PC-3 (cell line): ENCODE measurements at regions not wholly inside any gene's neighbourhood (a gene's known extent, or its start where the extent isn't known, plus 50 kb on each side); places are given as distances from the start of the nearest gene placed in this dataset.

ENCODE experiments used
- ATAC-seq: fragments of 200-7000 bp; cut with Tn5 transposase; 2 replicates; pipeline ENCODE4 v1.9.1; 2020; ENCODE audit warnings: mild to moderate bottlenecking, moderate library complexity
- BruUV-seq: library from RNA; stranded (reverse); fragments of 400-500 nt; replicated peaks from 2 replicates; lab custom pipeline; 2021; lab: Mats Ljungman, UMichigan
- CTCF ChIA-PET: fragments of 300-600 bp; sonication (Branson Sonifier 250); formaldehyde crosslinking; loops from one replicate; lab custom pipeline; 2022; ENCODE audit warnings: antibody characterized with exemption; lab: Charles Lee
- POLR2A ChIA-PET: fragments of 300-600 bp; sonication (Branson Sonifier 250); formaldehyde crosslinking; loops from one replicate; lab custom pipeline; 2022; ENCODE audit warnings: antibody characterized with exemption; ENCODE audit not compliant: unreplicated experiment; lab: Charles Lee
- DNase-seq: peaks from one replicate; pipeline ENCODE4 v3.0.0-alpha.2; 2015
- H2AFZ ChIP-seq: fragments of 300-600 bp; sonication (generic); 2 replicates; pipeline ENCODE4 v1.6.0; 2016; ENCODE audit warnings: antibody characterized with exemption, low read length
- H3F3A ChIP-seq: fragments of 300-600 bp; sonication (generic); one replicate; pipeline ENCODE4 v1.6.0; 2017; ENCODE audit warnings: antibody characterized with exemption, low read length, control low read depth, mild to moderate bottlenecking; ENCODE audit not compliant: unreplicated experiment
- H3K27ac ChIP-seq: fragments of 300-600 bp; sonication (generic); 2 replicates; pipeline ENCODE4 v1.5.1; 2016; ENCODE audit warnings: mild to moderate bottlenecking, low read length
- H3K27me3 ChIP-seq: fragments of 300-600 bp; sonication (generic); 2 replicates; pipeline ENCODE4 v1.6.1; 2016; ENCODE audit warnings: low read length, mixed read lengths
- H3K36me3 ChIP-seq: fragments of 300-600 bp; sonication (generic); 2 replicates; pipeline ENCODE4 v1.6.1; 2016; ENCODE audit warnings: low read depth, mixed run types, low read length, mixed read lengths
- H3K4me1 ChIP-seq: fragments of 300-600 bp; sonication (generic); 2 replicates; pipeline ENCODE4 v1.5.1; 2016; ENCODE audit warnings: low read length; ENCODE audit not compliant: insufficient read depth
- H3K4me2 ChIP-seq: fragments of 300-600 bp; sonication (generic); 2 replicates; pipeline ENCODE4 v1.6.0; 2016; ENCODE audit warnings: low read length
- H3K4me3 ChIP-seq: fragments of 300-600 bp; sonication (generic); 2 replicates; pipeline ENCODE4 v1.5.1; 2016; ENCODE audit warnings: mild to moderate bottlenecking, low read length, mixed read lengths
- H3K79me2 ChIP-seq: fragments of 300-600 bp; sonication (generic); 2 replicates; pipeline ENCODE4 v1.6.1; 2017; ENCODE audit warnings: low read length, mixed read lengths
- H3K9ac ChIP-seq: fragments of 300-600 bp; sonication (generic); 2 replicates; pipeline ENCODE4 v1.6.0; 2016; ENCODE audit warnings: mild to moderate bottlenecking, low read length
- H3K9me2 ChIP-seq: fragments of 300-600 bp; sonication (generic); replicated peaks from 2 replicates; pipeline ENCODE4 v1.6.1; 2016; ENCODE audit warnings: mixed run types, low read length, mixed read lengths
- H3K9me3 ChIP-seq: fragments of 300-600 bp; sonication (generic); 2 replicates; pipeline ENCODE4 v1.6.1; 2016; ENCODE audit warnings: low read length, mixed read lengths
- H4K20me1 ChIP-seq: fragments of 300-600 bp; sonication (generic); 2 replicates; pipeline ENCODE4 v1.6.1; 2016; ENCODE audit warnings: low read length, mixed read lengths
- EZH2 ChIP-seq: fragments of 300-600 bp; sonication (generic); IDR thresholded peaks from one replicate; pipeline ENCODE4 v1.6.1; 2017; ENCODE audit warnings: antibody characterized with exemption, mild to moderate bottlenecking, low read length; ENCODE audit not compliant: unreplicated experiment
- EZH2phosphoT487 ChIP-seq: fragments of 300-600 bp; sonication (generic); IDR thresholded peaks from 2 replicates; pipeline ENCODE4 v1.6.1; 2018; ENCODE audit warnings: mild to moderate bottlenecking, antibody characterized with exemption, low read length, borderline replicate concordance
- intact Hi-C: fragments of 100-400 bp; cut with micrococcal nuclease; formaldehyde crosslinking; loops from 2 replicates; pipeline ENCODE4 v1.9.0; 2023
- TF ChIP-seq, protein P1 (sequence below): fragments of 300-600 bp; sonication (generic); conservative IDR thresholded peaks from 2 replicates; pipeline ENCODE4 v1.5.1; 2017; ENCODE audit warnings: antibody characterized with exemption, low read depth, mild to moderate bottlenecking, low read length

DNA sequence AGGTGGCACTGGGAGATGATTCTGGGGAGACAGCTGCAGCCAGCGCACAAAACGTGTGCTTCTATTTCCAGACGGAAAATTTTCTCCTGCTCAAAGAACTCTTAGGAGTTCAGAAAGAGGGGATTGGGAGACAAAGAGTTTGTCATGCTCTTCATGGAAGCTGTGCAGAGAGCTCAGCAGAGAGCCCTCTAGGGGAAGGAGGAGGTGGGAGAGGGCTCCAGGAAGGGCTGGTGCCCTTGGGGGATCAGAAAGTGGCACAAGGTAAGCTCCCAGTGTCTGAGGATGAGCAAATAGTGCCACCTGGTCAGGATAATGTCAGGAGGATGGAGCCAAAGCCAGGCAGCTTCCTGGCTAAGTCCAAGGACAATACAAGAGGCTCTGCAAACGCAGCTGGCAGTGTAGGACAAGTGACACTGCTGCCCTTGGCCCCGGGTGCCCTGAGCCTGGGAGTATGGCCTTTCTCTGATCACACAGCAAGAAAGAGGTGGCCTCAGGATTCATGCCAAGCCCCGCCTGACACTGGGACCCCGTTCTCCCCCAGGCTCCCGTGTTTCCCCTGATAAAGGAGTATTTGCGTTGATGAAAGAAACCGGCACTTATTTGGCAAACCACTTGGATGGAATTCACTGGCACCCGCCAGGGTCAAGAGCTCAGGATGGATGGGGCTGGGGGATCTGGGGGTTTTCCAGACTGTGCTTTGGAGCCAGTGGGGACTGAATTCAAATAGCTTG is 254.0 kb downstream of the PTPRU start:
- H3K4me3 ChIP-seq: no peak overlapping the region
- no peak overlapping the region for H3K4me2 ChIP-seq
- no peaks in the 10 kb centered on the region for H3K36me3 ChIP-seq
- no peaks in the 10 kb centered on the region for H4K20me1 ChIP-seq
- H3F3A ChIP-seq: no peaks in the 10 kb centered on the region
- no TSS peak for BruUV-seq
- ATAC-seq (no peak), DNase-seq (no peak)
- no peaks in the 10 kb centered on the region for H3K9me3 ChIP-seq
- intact Hi-C loops: no loop called here
- H2AFZ ChIP-seq: no peak overlapping the region
- TF ChIP-seq, protein P1, sequence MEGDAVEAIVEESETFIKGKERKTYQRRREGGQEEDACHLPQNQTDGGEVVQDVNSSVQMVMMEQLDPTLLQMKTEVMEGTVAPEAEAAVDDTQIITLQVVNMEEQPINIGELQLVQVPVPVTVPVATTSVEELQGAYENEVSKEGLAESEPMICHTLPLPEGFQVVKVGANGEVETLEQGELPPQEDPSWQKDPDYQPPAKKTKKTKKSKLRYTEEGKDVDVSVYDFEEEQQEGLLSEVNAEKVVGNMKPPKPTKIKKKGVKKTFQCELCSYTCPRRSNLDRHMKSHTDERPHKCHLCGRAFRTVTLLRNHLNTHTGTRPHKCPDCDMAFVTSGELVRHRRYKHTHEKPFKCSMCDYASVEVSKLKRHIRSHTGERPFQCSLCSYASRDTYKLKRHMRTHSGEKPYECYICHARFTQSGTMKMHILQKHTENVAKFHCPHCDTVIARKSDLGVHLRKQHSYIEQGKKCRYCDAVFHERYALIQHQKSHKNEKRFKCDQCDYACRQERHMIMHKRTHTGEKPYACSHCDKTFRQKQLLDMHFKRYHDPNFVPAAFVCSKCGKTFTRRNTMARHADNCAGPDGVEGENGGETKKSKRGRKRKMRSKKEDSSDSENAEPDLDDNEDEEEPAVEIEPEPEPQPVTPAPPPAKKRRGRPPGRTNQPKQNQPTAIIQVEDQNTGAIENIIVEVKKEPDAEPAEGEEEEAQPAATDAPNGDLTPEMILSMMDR: 0 out of 2 replicates have a peak, but pooled peaks have one; percentile 33
- no peak for TF ChIP-seq EZH2phosphoT487
- no peak for TF ChIP-seq EZH2
- ChIA-PET CTCF (no interaction called here), POLR2A (no interaction called here)
- no peaks in the 10 kb centered on the region for H3K79me2 ChIP-seq
- no peak overlapping the region for H3K9ac ChIP-seq
- peaks cover 3% of the 10 kb centered on the region; the same call in 1 of the 2 replicates for H3K27me3 ChIP-seq
- H3K4me1 ChIP-seq: no peaks in the 10 kb centered on the region
- no peak overlapping the region for H3K27ac ChIP-seq
- no peaks in the 10 kb centered on the region for H3K9me2 ChIP-seq

DNA sequence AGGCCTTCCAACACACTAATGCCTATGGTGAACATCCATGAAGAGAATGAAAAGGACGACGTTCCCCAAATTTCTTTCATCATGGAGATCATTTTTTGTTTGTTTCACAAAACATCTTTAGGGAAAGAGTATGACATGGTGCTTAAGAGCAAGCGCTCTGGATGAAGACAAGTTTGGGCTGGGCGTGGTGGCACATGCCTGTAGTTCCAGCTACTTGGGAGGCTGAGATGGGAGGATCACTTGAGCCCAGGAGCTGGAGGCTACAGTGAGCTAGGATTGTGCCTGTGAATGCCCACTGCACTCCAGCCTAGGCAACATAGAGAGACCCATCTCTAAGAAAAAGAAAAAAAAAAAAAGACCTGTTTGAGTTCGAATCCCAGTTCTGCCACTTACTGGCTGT is 253.1 kb downstream of the PTPRU start:
- POLR2A ChIA-PET: no interaction called here
- CTCF ChIA-PET: no interaction called here
- ATAC-seq: no peak
- no peak overlapping the region for H3K4me2 ChIP-seq
- no peaks in the 10 kb centered on the region for H3K36me3 ChIP-seq
- DNase-seq: no peak
- no peak overlapping the region for H3K27ac ChIP-seq
- H3K4me3 ChIP-seq: no peak overlapping the region
- peaks cover 3% of the 10 kb centered on the region; the same call in 1 of the 2 replicates for H3K27me3 ChIP-seq
- H3K9me2 ChIP-seq: no peaks in the 10 kb centered on the region
- no peaks in the 10 kb centered on the region for H3K4me1 ChIP-seq
- H4K20me1 ChIP-seq: no peaks in the 10 kb centered on the region
- TF ChIP-seq EZH2 (no peak), EZH2phosphoT487 (no peak)
- TF ChIP-seq, protein P1: no peak
- no peaks in the 10 kb centered on the region for H3F3A ChIP-seq
- BruUV-seq: no TSS peak
- H3K9me3 ChIP-seq: no peaks in the 10 kb centered on the region
- no peak overlapping the region for H2AFZ ChIP-seq
- intact Hi-C loops: no loop called here
- H3K9ac ChIP-seq: no peak overlapping the region
- H3K79me2 ChIP-seq: no peaks in the 10 kb centered on the region

DNA sequence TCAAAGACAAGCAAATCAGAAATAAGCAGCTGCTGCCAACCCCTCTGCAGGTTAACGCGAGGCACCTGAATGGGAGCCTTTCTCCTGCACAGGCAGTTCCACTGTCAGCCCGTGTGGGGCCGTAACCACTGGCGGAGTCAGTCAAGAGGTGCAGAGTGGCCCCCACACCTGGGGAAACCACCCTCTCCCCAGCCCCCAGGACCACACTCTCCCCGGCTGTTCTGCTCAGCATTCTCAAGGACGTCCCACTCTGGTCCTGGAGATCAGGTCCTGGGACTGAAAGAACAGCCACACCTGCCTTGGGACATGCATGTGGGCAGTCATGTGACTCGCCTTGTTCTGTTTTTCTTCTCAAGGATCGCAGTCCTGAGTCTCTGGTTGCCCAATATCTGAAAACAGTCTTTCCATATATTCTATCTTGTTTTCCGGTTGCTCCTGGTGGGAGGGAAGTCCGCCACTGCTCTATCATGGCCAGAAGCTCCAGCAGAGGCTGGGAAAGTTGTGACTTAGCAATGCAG is 252.5 kb downstream of the PTPRU start:
- POLR2A ChIA-PET: no interaction called here
- ATAC-seq: no peak
- Histone ChIP-seq H3F3A (no peaks in the 10 kb centered on the region), H3K27me3 (peaks cover 3% of the 10 kb centered on the region; the same call in 1 of the 2 replicates), H3K27ac (no peak overlapping the region), H3K4me2 (no peak overlapping the region), H3K9me2 (no peaks in the 10 kb centered on the region), H3K4me1 (no peaks in the 10 kb centered on the region), H2AFZ (no peak overlapping the region), H3K36me3 (no peaks in the 10 kb centered on the region), H3K9ac (no peak overlapping the region), H3K79me2 (no peaks in the 10 kb centered on the region), H4K20me1 (no peaks in the 10 kb centered on the region), H3K4me3 (no peak overlapping the region), H3K9me3 (no peaks in the 10 kb centered on the region)
- DNase-seq: no peak
- intact Hi-C loops: no loop called here
- CTCF ChIA-PET: no interaction called here
- TF ChIP-seq, protein P1: no peak
- TF ChIP-seq EZH2 (no peak), EZH2phosphoT487 (no peak)
- no TSS peak for BruUV-seq
